H1 (cell line): ENCODE measurements at regions not wholly inside any gene's neighbourhood (a gene's known extent, or its start where the extent isn't known, plus 50 kb on each side); places are given as distances from the start of the nearest gene placed in this dataset.

Experiments
- CTCF ChIA-PET: fragments of 300-600 bp; sonication (Branson Sonifier 250); formaldehyde crosslinking; loops from one replicate; lab custom pipeline; 2021; ENCODE audit not compliant: partially characterized antibody; lab: Charles Lee
- POLR2A ChIA-PET: fragments of 300-600 bp; sonication (Branson Sonifier 250); formaldehyde crosslinking; loops from one replicate; lab custom pipeline; 2021; ENCODE audit warnings: inconsistent platforms; ENCODE audit not compliant: partially characterized antibody; lab: Charles Lee
- DNase-seq, 2 experiments: peaks; one replicate each; pipeline versions ENCODE4 v3.0.0 to v3.0.0-alpha.2; 2010 to 2022; ENCODE audit warnings: low spot score in 2 of 2, low read depth in 1 of 2, mixed read lengths in 1 of 2
- FAIRE-seq: peaks from 2 replicates; lab custom pipeline; 2011; peaks lifted over from hg19 to GRCh38; lab: Jason Lieb, UNC
- H2AFZ ChIP-seq: 2 replicates; pipeline ENCODE4 v1.8.1; 2012; ENCODE audit warnings: low read length, inconsistent platforms
- H2AK5ac ChIP-seq: 2 replicates; pipeline ENCODE4 v1.6.1; 2013; ENCODE audit warnings: low read depth, low read length
- H2BK120ac ChIP-seq: replicated peaks from 2 replicates; pipeline ENCODE3; 2013; ENCODE audit warnings: low read depth, low read length, inconsistent platforms
- H2BK12ac ChIP-seq: 2 replicates; pipeline ENCODE4 v1.6.1; 2013; ENCODE audit warnings: low read depth, low read length
- H2BK15ac ChIP-seq: 2 replicates; pipeline ENCODE4 v1.6.1; 2013; ENCODE audit warnings: low read length
- H2BK20ac ChIP-seq: 2 replicates; pipeline ENCODE4 v1.6.1; 2013; ENCODE audit warnings: low read length
- H2BK5ac ChIP-seq: 2 replicates; pipeline ENCODE4 v1.6.1; 2013; ENCODE audit warnings: low read depth, low read length
- H3K14ac ChIP-seq: 2 replicates; pipeline ENCODE4 v1.6.1; 2013; ENCODE audit warnings: inconsistent platforms; ENCODE audit not compliant: insufficient read length
- H3K18ac ChIP-seq: 2 replicates; pipeline ENCODE4 v1.6.1; 2013; ENCODE audit warnings: low read length; ENCODE audit errors: extremely low read depth
- H3K23ac ChIP-seq: 2 replicates; pipeline ENCODE4 v1.6.1; 2013; ENCODE audit warnings: inconsistent platforms; ENCODE audit not compliant: insufficient read length
- H3K23me2 ChIP-seq: 2 replicates; pipeline ENCODE4 v1.6.1; 2013; ENCODE audit warnings: low read depth, low read length
- H3K27ac ChIP-seq: 2 replicates; pipeline ENCODE4 v1.6.1; 2011; ENCODE audit warnings: low read depth, low read length, inconsistent platforms
- H3K27me3 ChIP-seq, 4 experiments: replicated peaks in 1 of 4; 1 replicate in 1 of 4; 2 replicates in 3 of 4; pipeline versions ENCODE4 v1.6.1 to v1.8.1; 2011 to 2013; ENCODE audit warnings: low read length in 3 of 4, mild to moderate bottlenecking in 3 of 4, inconsistent platforms in 2 of 4, mixed read lengths in 2 of 4, moderate library complexity in 1 of 4; ENCODE audit not compliant: control insufficient read depth in 3 of 4, insufficient read depth in 3 of 4; ENCODE audit errors: extremely low read depth in 1 of 4
- H3K36me3 ChIP-seq, 4 experiments: 2 replicates each; pipeline versions ENCODE4 v1.6.1 to v1.8.1; 2011 to 2013; ENCODE audit warnings: mild to moderate bottlenecking in 4 of 4, low read length in 3 of 4, moderate library complexity in 2 of 4, control low read depth in 1 of 4, inconsistent platforms in 1 of 4; ENCODE audit not compliant: insufficient read depth in 4 of 4, control insufficient read depth in 2 of 4
- H3K4ac ChIP-seq: replicated peaks from 2 replicates; pipeline ENCODE3; 2013; ENCODE audit warnings: low read length, low read depth, mixed read lengths, inconsistent platforms; ENCODE audit not compliant: insufficient read length
- H3K4me1 ChIP-seq, 4 experiments: replicated peaks in 1 of 4; 1 replicate in 1 of 4; 2 replicates in 3 of 4; pipeline versions ENCODE4 v1.6.1 to v1.8.1; 2011 to 2013; ENCODE audit warnings: low read length in 3 of 4, inconsistent platforms in 2 of 4, mixed read lengths in 1 of 4; ENCODE audit not compliant: insufficient read depth in 4 of 4, control insufficient read depth in 3 of 4
- H3K4me2 ChIP-seq, 2 experiments: 2 replicates each; pipeline versions ENCODE4 v1.6.1 to v1.8.1; 2011 to 2013; ENCODE audit warnings: low read depth in 2 of 2, low read length in 2 of 2, control low read depth in 1 of 2, inconsistent platforms in 1 of 2, mild to moderate bottlenecking in 1 of 2; ENCODE audit not compliant: insufficient read depth in 1 of 2
- H3K4me3 ChIP-seq, 4 experiments: fragments of 200-600, 300-600 bp in 1 of 4; sonication (generic), shearing (Covaris generic), sonication (Bioruptor Twin) in 1 of 4; 2 replicates each; pipeline versions ENCODE4 v1.5.1 to v1.8.1; 2011 to 2016; ENCODE audit warnings: low read length in 4 of 4, low read depth in 3 of 4, control low read depth in 2 of 4, inconsistent platforms in 2 of 4, mild to moderate bottlenecking in 2 of 4, mixed read lengths in 1 of 4, moderate library complexity in 1 of 4; ENCODE audit not compliant: insufficient read depth in 2 of 4; ENCODE audit errors: extremely low read depth in 1 of 4
- H3K56ac ChIP-seq: replicated peaks from 2 replicates; pipeline ENCODE3; 2013; ENCODE audit warnings: low read depth, mild to moderate bottlenecking, mixed read lengths, low read length, inconsistent platforms; ENCODE audit not compliant: insufficient read length
- H3K79me1 ChIP-seq: 2 replicates; pipeline ENCODE4 v1.6.1; 2013; ENCODE audit warnings: low read depth, low read length, control low read depth
- H3K79me2 ChIP-seq, 2 experiments: 2 replicates each; pipeline versions ENCODE4 v1.6.1 to v1.8.1; 2012 to 2013; ENCODE audit warnings: low read length in 2 of 2, mild to moderate bottlenecking in 2 of 2, inconsistent platforms in 1 of 2; ENCODE audit not compliant: insufficient read depth in 2 of 2, control insufficient read depth in 1 of 2
- H3K9ac ChIP-seq, 4 experiments: replicated peaks in 1 of 4; 1 replicate in 1 of 4; 2 replicates in 3 of 4; pipeline versions ENCODE4 v1.6.1 to v1.8.1; 2011 to 2013; ENCODE audit warnings: low read depth in 3 of 4, low read length in 3 of 4, control low read depth in 2 of 4, mild to moderate bottlenecking in 2 of 4, moderate library complexity in 2 of 4, inconsistent platforms in 1 of 4; ENCODE audit errors: extremely low read depth in 1 of 4
- H3K9me3 ChIP-seq, 2 experiments: 2 replicates each; pipeline versions ENCODE4 v1.6.1 to v1.8.1; 2012 to 2013; ENCODE audit warnings: mild to moderate bottlenecking in 2 of 2, moderate library complexity in 2 of 2, control low read depth in 1 of 2, inconsistent platforms in 1 of 2, low read depth in 1 of 2, low read length in 1 of 2, mixed read lengths in 1 of 2; ENCODE audit not compliant: insufficient read depth in 2 of 2
- H4K20me1 ChIP-seq, 2 experiments: replicated peaks in 1 of 2; 2 replicates each; pipeline versions ENCODE3 to v1.8.1; 2011 to 2013; ENCODE audit warnings: inconsistent platforms in 2 of 2, low read length in 2 of 2, mild to moderate bottlenecking in 1 of 2; ENCODE audit not compliant: insufficient read depth in 2 of 2, control insufficient read depth in 1 of 2
- H4K5ac ChIP-seq: 2 replicates; pipeline ENCODE4 v1.6.1; 2013; ENCODE audit warnings: low read length, low read depth, mixed read lengths, inconsistent platforms; ENCODE audit not compliant: insufficient read length
- H4K8ac ChIP-seq: 2 replicates; pipeline ENCODE4 v1.8.0; 2013; ENCODE audit warnings: mild to moderate bottlenecking, moderate library complexity, low read length, inconsistent platforms; ENCODE audit not compliant: insufficient read depth; ENCODE audit errors: extremely low read depth
- H4K91ac ChIP-seq: replicated peaks from 2 replicates; pipeline ENCODE3; 2013; ENCODE audit warnings: low read length, mixed read lengths, inconsistent platforms; ENCODE audit not compliant: insufficient read length
- CBX5 ChIP-seq: fragments of 300-800, 300-1000 bp; sonication (generic); IDR thresholded peaks from 2 replicates; pipeline ENCODE4 v1.7.1; 2016; ENCODE audit warnings: antibody characterized with exemption, low read length, low read depth
- CEBPB ChIP-seq: IDR thresholded peaks from 2 replicates; pipeline ENCODE4 v1.6.1; 2012; ENCODE audit warnings: low read depth, low read length
- CTBP2 ChIP-seq: IDR thresholded peaks from 2 replicates; pipeline ENCODE4 v1.7.0; 2011; ENCODE audit warnings: borderline replicate concordance, mild to moderate bottlenecking, moderate library complexity, mixed read lengths, low read length; ENCODE audit not compliant: insufficient read depth, insufficient read length
- EP300 ChIP-seq, 2 experiments: IDR thresholded peaks; 1 replicate in 1 of 2; 2 replicates in 1 of 2; pipeline ENCODE4 v1.6.1; 2011 to 2012; ENCODE audit warnings: low read depth in 2 of 2, low read length in 2 of 2, mild to moderate bottlenecking in 2 of 2, borderline replicate concordance in 1 of 2, inconsistent platforms in 1 of 2, moderate library complexity in 1 of 2
- FOSL1 ChIP-seq: IDR thresholded peaks from 2 replicates; pipeline ENCODE4 v1.6.1; 2011; ENCODE audit warnings: mild to moderate bottlenecking, low read depth, low read length, moderate library complexity; ENCODE audit not compliant: insufficient read depth
- HDAC6 ChIP-seq: IDR thresholded peaks from one replicate; pipeline ENCODE4 v1.7.1; 2012; ENCODE audit warnings: low read depth, mild to moderate bottlenecking, inconsistent platforms, low read length, moderate library complexity
- KDM1A ChIP-seq: fragments of 200-600, 300-600 bp; sonication (generic); IDR thresholded peaks from 2 replicates; pipeline ENCODE4 v1.7.1; 2016; ENCODE audit warnings: mild to moderate bottlenecking, low read length, borderline replicate concordance
- RAD21 ChIP-seq, 2 experiments: IDR thresholded peaks in 1 of 2; conservative IDR thresholded peaks in 1 of 2; 2 replicates each; pipeline ENCODE4 v1.6.1; 2011; ENCODE audit warnings: low read depth in 2 of 2, low read length in 2 of 2, improper control_type of control experiment in 1 of 2, inconsistent platforms in 1 of 2, mild to moderate bottlenecking in 1 of 2, moderate library complexity in 1 of 2
- SIX5 ChIP-seq: IDR thresholded peaks from 2 replicates; pipeline ENCODE4 v1.6.1; 2011; ENCODE audit warnings: mild to moderate bottlenecking, low read depth, low read length
- SP2 ChIP-seq: IDR thresholded peaks from 2 replicates; pipeline ENCODE4 v1.6.1; 2012; ENCODE audit warnings: mild to moderate bottlenecking, low read length, inconsistent platforms
- TEAD4 ChIP-seq: IDR thresholded peaks from 2 replicates; pipeline ENCODE4 v1.6.1; 2012; ENCODE audit warnings: low read depth, low read length, inconsistent platforms, mixed read lengths
- YY1 ChIP-seq: IDR thresholded peaks from 2 replicates; pipeline ENCODE4 v1.6.1; 2011; ENCODE audit warnings: low read depth, mild to moderate bottlenecking, low read length
- WGBS, 2 experiments: shearing (Covaris generic) in 1 of 2; methylation state at CpG; one replicate each; pipeline versions ENCODE4 v1.1.6 to v1.1.7; 2013 to 2015; ENCODE audit warnings: low lambda C conversion rate in 2 of 2, mixed read lengths in 2 of 2, inconsistent platforms in 1 of 2, low coverage in 1 of 2, missing lambda C conversion rate in 1 of 2; ENCODE audit not compliant: insufficient replicate concordance in 2 of 2, insufficient coverage in 1 of 2, insufficient read length in 1 of 2; ENCODE audit errors: extremely low coverage in 1 of 2, missing lambda C conversion rate in 1 of 2; 5-methylcytosine and 5-hydroxymethylcytosine counted together
- TF ChIP-seq, protein P1 (sequence below): IDR thresholded peaks from 2 replicates; pipeline ENCODE4 v1.6.1; 2012; ENCODE audit warnings: inconsistent platforms

- H3K4me2 ChIP-seq, result no peak overlapping the region
- no peak overlapping the region for H3K4ac ChIP-seq
- no peaks in the 10 kb centered on the region for H3K27me3 ChIP-seq
- ChIA-PET POLR2A (interaction anchor here (0.6 to 0.7 kb wide), 2 partner anchors 302 to 594 kb away, joined by 3 read pairs; no protein-coding TSS in a partner anchor), CTCF (interaction anchor here (0.6 kb wide), 1 partner anchor 124 kb away, joined by 3 read pairs; no protein-coding TSS in a partner anchor)
- no peak overlapping the region for H2AK5ac ChIP-seq
- H3K56ac ChIP-seq, result no peak overlapping the region
- no peak overlapping the region for H2BK12ac ChIP-seq
- H4K20me1 ChIP-seq, result no peaks in the 10 kb centered on the region
- H3K36me3 ChIP-seq, result no peaks in the 10 kb centered on the region
- no peaks in the 10 kb centered on the region for H3K79me2 ChIP-seq
- H3K27ac ChIP-seq, result no peak overlapping the region
- no peak overlapping the region for H2AFZ ChIP-seq
- H3K14ac ChIP-seq, result no peak overlapping the region
- H3K4me1 ChIP-seq, result no peaks in the 10 kb centered on the region
- H4K8ac ChIP-seq, result no peak overlapping the region
- FAIRE-seq (no peak), DNase-seq (no peak)
- H2BK15ac ChIP-seq, result no peak overlapping the region
- H3K4me3 ChIP-seq, result no peak overlapping the region
- H3K79me1 ChIP-seq, result no peaks in the 10 kb centered on the region
- H3K9ac ChIP-seq, result no peak overlapping the region
- H3K18ac ChIP-seq, result no peak overlapping the region
- no peak overlapping the region for H3K23ac ChIP-seq
- H2BK120ac ChIP-seq, result no peak overlapping the region
- H2BK5ac ChIP-seq, result no peak overlapping the region
- H2BK20ac ChIP-seq, result no peak overlapping the region
- no peaks in the 10 kb centered on the region for H3K9me3 ChIP-seq
- no peak overlapping the region for H4K5ac ChIP-seq
- WGBS, 2 experiments, result 86% methylated on average over 2 of the region's 2 CpGs; no CpG with 5 or more reads in 1 of the 2 experiments
- H3K23me2 ChIP-seq, result no peaks in the 10 kb centered on the region
- H4K91ac ChIP-seq, result no peak overlapping the region
- TF ChIP-seq YY1 (no peak), RAD21 (IDR thresholded peaks at IDR 0.05 in 1 of 2, conservative IDR thresholded peaks at IDR 0.05 in 1 of 2; ENCODE audit: low read depth in 2 of 2, low read length in 2 of 2) (no peak), SIX5 (no peak), SP2 (no peak), TEAD4 (no peak), CTBP2 (no peak), KDM1A (no peak), HDAC6 (no peak), EP300 (IDR thresholded peaks at IDR 0.05; ENCODE audit: borderline replicate concordance in 1 of 2, low read depth in 2 of 2, low read length in 2 of 2) (no peak), CBX5 (no peak), CEBPB (no peak), FOSL1 (no peak)
- TF ChIP-seq, protein P1, sequence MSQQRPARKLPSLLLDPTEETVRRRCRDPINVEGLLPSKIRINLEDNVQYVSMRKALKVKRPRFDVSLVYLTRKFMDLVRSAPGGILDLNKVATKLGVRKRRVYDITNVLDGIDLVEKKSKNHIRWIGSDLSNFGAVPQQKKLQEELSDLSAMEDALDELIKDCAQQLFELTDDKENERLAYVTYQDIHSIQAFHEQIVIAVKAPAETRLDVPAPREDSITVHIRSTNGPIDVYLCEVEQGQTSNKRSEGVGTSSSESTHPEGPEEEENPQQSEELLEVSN, result no peak
Measured at GRCh38 chr5:120088412-120088811, 375.7 kb upstream of the PRR16 start.
